Stimulated activated CD4-positive, alpha-beta T cell treated with anti-CD3 and anti-CD28 coated beads, Interleukin-4, amount 100 ng/mL, for 4 hours (primary cell): ENCODE measurements at regions not wholly inside any gene's neighbourhood (a gene's known extent, or its start where the extent isn't known, plus 50 kb on each side); places are given as distances from the start of the nearest gene placed in this dataset.
"Not testable (repeated sequence)": the region's sequence is repeated elsewhere in the genome, so short reads cannot be mapped to it uniquely, and the experiment has no call there.

ENCODE experiments used
- DNase-seq, 2 experiments: peaks; one replicate each; pipeline ENCODE4 v3.0.0-alpha.2; 2020

DNA sequence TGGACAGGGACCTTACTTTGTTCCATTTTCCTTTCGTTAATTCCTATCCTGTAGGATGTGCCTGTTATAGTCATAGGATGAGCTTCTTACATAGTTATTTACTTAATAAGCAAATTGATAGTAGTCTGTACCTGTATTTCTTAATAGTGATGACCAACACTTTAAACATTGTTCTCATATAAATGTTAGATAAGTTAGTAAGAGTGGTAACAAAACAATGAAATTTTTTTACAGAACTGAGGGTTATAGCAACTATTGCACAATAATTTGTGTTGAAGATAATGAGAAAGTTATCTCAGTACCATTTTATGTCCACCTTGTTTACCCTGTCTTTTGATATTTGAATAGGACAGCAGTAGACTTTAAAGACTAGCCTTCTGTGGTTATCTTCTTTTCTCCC is 162.9 kb upstream of the ELL2 start:
- DNase-seq: no peak

DNA sequence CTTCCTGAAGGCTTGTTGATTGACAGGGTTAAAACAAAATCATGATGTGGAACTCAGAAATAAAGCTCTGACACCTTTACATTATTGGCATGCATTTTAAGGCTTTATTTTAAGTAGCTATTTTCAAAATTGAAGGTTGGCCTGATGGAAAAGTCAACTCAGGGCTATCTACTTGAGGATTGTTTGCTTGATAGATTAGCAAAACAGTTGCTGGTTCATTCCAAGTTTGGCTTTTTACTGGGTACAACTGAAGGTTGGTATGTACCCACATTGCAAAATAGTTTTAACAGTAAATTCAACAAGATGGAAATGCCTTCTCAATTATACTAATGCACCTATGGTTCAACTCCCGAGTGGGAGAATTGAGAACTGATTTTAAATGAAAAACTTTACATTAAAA is 161.8 kb upstream of the ELL2 start:
- no peak for DNase-seq

- no peak for DNase-seq
Observed at GRCh38 chr5:96121364-96121763, 159.7 kb upstream of the ELL2 start.

DNA sequence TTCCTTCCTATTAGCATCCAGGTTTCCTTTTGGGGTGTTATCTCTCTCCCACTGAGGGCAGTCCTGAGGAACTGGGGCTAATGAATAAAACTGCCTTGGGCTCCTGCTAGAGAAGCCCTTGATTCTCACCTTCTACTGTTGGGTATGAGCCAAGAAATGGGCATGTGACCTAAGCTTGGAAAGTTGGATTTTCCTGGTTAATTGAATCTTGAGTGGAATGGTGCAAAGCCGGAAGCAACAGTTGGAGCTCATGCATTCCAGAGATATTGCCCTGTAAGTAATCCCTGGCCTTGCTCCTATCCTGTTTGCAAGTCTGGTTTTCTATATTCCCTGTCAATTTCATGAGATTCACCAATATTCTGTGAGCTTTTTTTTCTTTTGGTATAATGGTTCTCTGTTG is 158.5 kb upstream of the ELL2 start:
- no peak for DNase-seq

DNA sequence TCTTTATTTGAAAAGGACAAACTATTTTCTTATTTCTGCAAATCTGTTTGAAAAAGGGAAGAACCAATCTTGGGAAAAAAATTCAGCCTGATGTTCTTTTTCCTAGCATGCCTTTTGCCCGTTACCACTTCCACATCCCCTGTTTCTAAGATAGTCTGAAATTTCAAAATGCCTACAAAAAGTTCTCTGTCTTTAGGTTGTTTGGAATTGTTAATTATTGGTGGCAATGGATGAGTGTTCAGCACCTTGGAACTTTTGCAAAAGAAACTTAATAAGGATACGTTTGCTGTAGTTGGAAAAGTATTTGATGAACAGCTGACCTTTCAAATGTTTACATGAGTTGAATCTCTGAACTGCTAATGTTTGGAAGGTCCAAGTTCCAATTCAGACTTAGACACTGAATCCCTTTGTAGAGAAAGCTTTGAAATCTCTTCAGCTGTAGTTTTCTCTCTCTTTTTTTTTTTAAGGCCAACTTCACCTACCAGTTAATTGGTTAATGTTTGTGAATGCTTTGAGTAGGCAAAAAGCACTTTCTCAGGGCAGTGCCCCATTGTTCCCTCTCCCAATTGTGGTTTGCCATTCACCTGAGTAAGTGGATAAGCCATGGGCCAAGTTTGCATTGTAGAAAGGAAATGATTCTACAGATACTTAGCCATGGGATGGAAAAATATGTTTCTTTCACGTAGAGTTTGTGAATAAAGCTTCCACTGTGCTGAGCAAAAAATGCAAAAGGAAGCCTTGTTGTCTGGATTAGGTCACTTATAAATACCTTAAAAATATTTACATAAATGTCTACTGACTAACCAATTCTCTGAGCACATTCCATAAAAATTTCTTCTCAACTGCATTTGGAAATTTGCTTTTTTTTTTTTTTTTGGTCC is 156.4 kb upstream of the ELL2 start:
- DNase-seq: no peak

DNA sequence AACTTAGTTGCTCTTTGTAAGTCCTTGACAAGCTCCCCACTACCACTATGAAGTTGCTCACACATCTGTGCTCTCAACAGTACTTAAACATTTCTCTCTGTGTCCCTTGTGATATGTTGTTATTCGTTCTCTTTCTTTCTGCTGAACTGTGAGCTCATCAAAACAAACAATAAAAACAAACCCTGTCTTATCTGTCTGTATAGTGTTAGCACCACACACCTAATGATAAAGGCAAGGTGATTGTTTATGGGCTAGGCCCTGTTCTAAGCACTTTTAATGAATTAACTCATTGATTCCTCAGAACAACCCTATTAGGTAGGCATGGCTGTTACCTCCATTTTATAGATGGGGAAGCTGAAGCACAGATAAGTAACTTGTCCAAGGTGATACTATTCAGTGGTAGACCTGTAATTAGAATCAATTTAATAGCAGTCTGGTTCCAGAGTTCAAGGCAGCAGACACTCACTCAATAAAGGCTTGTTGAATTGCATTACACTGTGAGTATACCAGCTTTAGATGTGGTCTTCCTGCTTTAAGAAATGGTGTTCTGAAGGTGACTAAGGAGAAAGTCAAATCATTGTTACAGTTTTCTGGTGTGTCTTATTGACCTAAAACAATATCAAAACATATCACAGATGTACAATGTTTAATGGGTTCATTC is 153.6 kb upstream of the ELL2 start:
- no peak for DNase-seq

- DNase-seq: no peak
Observed at GRCh38 chr5:96114736-96115135, 153.1 kb upstream of the ELL2 start.

DNA sequence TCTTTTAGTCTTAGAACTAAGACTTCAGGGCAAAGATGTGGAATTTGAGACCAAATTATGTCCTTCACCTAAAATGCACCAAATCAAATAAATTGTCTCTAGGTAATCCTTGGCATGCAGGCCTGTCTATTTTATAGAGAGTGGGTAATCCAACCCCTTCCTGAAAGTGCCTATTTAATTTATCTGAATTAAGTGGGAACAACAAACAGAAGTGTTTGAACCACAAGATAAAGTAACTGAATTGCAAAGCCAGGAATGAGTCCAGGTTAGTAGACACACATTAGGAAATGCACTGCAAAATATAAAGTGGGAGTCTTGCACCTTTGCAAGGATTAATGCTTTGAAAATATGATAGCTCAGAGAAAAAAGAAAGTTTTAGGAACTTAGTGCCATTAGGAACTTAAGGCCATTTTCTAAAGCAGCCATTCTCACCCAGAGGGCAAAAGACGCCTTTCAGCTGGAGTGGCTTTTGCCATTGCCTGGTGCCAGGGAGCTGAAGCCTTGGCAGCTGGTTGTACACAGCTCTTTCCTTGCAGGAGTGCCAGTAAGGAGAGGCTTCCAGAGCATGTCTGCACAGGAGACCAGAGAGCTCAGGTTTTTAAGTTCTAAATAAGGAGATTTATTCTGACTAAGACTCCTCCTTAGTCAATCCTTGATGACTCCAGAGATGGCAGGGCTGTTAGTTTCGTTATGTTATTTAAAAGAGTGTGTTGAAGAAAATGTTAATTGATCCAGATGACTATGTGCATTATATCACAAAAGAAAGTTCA is 151.7 kb upstream of the ELL2 start:
- no peak for DNase-seq

DNA sequence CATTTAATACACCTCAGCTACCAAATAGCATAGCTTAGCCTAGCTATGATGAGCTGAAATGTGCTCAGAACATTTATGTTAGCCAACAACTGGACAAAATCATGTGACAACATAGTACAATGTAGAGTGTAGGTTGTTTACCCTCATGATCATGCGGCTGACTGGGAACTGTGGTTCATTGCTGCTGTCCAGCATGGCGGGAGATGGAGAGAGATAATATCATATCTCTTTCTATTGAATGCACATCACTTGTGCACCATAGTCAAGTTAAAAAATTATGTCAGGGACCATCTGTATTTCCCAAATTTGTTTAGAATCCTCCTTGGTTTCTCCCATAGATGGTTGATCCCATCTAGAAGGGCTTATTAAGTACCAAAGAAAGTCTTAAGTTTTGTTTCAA is 151.1 kb upstream of the ELL2 start:
- no peak for DNase-seq

DNA sequence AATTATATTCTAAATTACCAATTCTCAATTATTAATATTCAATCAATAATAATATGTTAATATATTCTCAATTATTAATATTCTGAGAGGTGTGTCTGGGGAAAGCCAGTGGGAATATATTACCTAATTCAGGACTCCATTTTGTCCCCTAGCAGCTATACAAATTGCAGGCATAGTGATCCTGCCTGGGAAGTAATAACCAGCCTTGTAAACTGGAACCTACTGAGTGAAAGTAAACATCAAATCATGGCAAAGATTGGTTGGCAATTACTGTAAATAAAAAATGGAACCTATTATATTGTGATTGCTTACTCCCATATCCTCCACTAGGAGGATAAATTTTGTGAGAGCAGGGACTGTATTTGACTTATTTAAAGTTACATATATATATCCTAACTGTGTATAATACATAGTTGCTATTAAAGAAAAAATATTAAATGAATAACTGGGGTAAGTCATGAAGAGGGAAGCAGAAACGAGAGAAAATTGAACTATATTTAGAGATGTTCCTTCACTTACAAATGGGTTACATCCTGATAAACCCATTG is 150.5 kb upstream of the ELL2 start:
- DNase-seq: no peak

GRCh38 chr5:96111080-96111756 is 149.6 kb upstream of the ELL2 start:
- DNase-seq: no peak

DNA sequence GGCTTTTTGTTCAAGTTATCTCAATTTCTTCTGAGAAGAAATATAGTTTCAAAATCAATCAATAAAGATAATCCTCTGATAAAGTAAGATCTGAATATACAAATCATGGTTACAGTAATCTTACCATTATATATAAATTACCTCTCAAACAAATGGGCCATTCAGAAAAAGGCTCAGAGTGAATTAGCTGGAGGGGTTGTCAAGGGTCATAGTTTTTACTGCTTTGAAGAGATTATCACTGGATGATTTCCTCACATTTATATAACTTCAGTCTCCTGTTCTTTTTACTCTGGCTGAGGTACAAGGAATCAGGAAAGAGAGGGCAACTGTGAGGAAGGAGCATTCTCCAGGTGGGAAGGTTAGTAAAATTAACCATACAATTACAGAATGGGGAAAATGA is 148.6 kb upstream of the ELL2 start:
- DNase-seq: no peak

- DNase-seq: not testable (repeated sequence)
Observed at GRCh38 chr5:96108629-96109028, 147.0 kb upstream of the ELL2 start.

- not testable (repeated sequence) for DNase-seq
Observed at GRCh38 chr5:96103829-96104228, 142.2 kb upstream of the ELL2 start.

GRCh38 chr5:96101358-96102089 is 139.9 kb upstream of the ELL2 start:
- DNase-seq: no peak

DNA sequence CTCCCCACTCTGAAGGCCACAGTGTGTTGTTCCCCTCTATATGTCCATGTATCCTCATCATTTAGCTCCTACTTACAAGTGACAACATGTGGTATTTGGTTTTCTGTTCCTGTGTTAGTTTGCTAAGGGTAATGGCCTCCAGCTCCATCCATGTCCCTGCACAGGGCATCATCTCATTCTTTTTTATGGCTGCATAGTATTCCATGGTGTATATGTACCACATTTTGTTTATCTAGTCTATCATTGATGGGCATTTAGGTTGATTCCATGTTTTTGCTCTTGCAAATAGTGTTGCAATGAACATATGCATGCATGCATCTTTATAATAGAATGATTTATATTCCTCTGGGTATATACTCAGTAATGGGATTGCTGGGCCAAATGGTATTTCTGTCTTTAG is 135.8 kb upstream of the ELL2 start:
- DNase-seq: not testable (repeated sequence)

GRCh38 chr5:96096724-96097123 is 135.1 kb upstream of the ELL2 start:
- no peak for DNase-seq

DNA sequence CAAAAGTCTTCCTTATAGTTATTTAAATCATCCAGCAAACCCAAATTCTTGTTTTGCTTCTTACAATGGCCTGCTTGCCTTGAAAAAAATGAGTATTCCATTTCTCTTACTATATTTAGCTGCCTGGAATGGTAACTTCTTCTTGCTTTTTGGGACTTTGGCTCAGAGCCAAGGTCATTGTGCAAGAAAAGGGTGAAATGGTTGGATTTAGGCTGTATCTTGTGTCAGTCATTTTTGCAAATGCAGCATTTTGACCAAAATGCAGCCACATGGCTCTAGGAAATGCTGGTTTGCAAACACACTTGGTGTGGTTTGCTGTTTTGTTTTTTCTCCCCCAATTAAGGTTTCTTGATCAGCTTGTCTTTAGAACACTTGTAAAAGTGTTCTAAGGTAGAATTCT is 133.3 kb upstream of the ELL2 start:
- no peak for DNase-seq

- DNase-seq: no peak
Observed at GRCh38 chr5:96093890-96094381, 132.3 kb upstream of the ELL2 start.

- no peak for DNase-seq
Observed at GRCh38 chr5:96093340-96093739, 131.7 kb upstream of the ELL2 start.

DNA sequence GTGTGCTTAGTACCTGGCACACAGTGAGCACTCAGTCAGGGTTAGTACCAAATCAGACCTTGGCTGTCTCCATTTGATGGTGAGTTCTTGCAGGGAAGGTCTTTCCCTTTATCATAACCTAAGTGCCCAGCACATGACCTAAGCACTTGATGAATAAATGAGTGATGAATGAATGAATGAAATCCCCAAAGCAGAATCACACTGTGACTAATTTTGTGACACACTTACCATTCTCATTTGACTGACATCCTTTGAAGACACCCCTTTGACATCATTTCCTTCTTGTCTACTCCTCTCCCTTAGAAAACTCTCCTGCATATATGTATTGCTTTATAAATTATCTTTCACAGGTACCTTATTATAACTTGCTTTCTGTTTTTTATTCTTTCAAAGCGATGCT is 130.2 kb upstream of the ELL2 start:
- DNase-seq: no peak

- no peak for DNase-seq
Observed at GRCh38 chr5:96090215-96090614, 128.6 kb upstream of the ELL2 start.
